GF-D8 (cell line): ENCODE measurements at regions not wholly inside any gene's neighbourhood (a gene's known extent, or its start where the extent isn't known, plus 50 kb on each side); places are given as distances from the start of the nearest gene placed in this dataset.
"Not testable (repeated sequence)": the region's sequence is repeated elsewhere in the genome, so short reads cannot be mapped to it uniquely, and the experiment has no call there.

Experiments
- DNase-seq: peaks from one replicate; lab custom pipeline; 2025; lab: John Stamatoyannopoulos, UW

GRCh38 chr6:134634966-134635365 is 314.9 kb downstream of the ALDH8A1 start:
- no peak for DNase-seq

GRCh38 chr6:134634466-134634865 is 315.4 kb downstream of the ALDH8A1 start:
- no peak for DNase-seq

- DNase-seq = peak; percentile 79
These were observed 315.3 kb upstream of the SGK1 start for GRCh38 chr6:134632982-134633940.

GRCh38 chr6:134632024-134632423 is 314.1 kb upstream of the SGK1 start:
- DNase-seq = no peak

- no peak for DNase-seq
These were observed 313.5 kb upstream of the SGK1 start for GRCh38 chr6:134631398-134631924.

- DNase-seq = no peak
These were observed 312.7 kb upstream of the SGK1 start for GRCh38 chr6:134630508-134631121.

- no peak for DNase-seq
These were observed 310.2 kb upstream of the SGK1 start for GRCh38 chr6:134628154-134628553.

GRCh38 chr6:134627707-134628106 is 309.8 kb upstream of the SGK1 start:
- DNase-seq = no peak

GRCh38 chr6:134626589-134626988 is 308.7 kb upstream of the SGK1 start:
- DNase-seq = no peak

- no peak for DNase-seq
These were observed 308.2 kb upstream of the SGK1 start for GRCh38 chr6:134626086-134626485.

GRCh38 chr6:134624781-134625180 is 306.9 kb upstream of the SGK1 start:
- no peak for DNase-seq

GRCh38 chr6:134623401-134623800 is 305.5 kb upstream of the SGK1 start:
- DNase-seq = no peak

GRCh38 chr6:134622382-134623173 is 304.7 kb upstream of the SGK1 start:
- no peak for DNase-seq

GRCh38 chr6:134621858-134622257 is 303.9 kb upstream of the SGK1 start:
- DNase-seq = no peak

GRCh38 chr6:134619789-134620188 is 301.9 kb upstream of the SGK1 start:
- no peak for DNase-seq

- DNase-seq = no peak
These were observed 301.2 kb upstream of the SGK1 start for GRCh38 chr6:134619077-134619476.

GRCh38 chr6:134614606-134615485 is 296.9 kb upstream of the SGK1 start:
- no peak for DNase-seq

GRCh38 chr6:134612128-134612527 is 294.2 kb upstream of the SGK1 start:
- not testable (repeated sequence) for DNase-seq

- DNase-seq = no peak
These were observed 292.5 kb upstream of the SGK1 start for GRCh38 chr6:134610411-134610810.

- DNase-seq = no peak
These were observed 291.9 kb upstream of the SGK1 start for GRCh38 chr6:134609716-134610261.

GRCh38 chr6:134607411-134607810 is 289.5 kb upstream of the SGK1 start:
- no peak for DNase-seq
